ENCODE measurements at regions not wholly inside any gene's neighbourhood (a gene's known extent, or its start where the extent isn't known, plus 50 kb on each side); places are given as distances from the start of the nearest gene placed in this dataset.

GRCh38 chr3:34742151-34742550 lies 897.2 kb upstream of the ARPP21 start:
- no peak for TF ChIP-seq CTCF (conservative IDR thresholded peaks at IDR 0.05; ENCODE audit: low read length)
- DNase-seq (ENCODE audit: low read depth): no peak

DNA sequence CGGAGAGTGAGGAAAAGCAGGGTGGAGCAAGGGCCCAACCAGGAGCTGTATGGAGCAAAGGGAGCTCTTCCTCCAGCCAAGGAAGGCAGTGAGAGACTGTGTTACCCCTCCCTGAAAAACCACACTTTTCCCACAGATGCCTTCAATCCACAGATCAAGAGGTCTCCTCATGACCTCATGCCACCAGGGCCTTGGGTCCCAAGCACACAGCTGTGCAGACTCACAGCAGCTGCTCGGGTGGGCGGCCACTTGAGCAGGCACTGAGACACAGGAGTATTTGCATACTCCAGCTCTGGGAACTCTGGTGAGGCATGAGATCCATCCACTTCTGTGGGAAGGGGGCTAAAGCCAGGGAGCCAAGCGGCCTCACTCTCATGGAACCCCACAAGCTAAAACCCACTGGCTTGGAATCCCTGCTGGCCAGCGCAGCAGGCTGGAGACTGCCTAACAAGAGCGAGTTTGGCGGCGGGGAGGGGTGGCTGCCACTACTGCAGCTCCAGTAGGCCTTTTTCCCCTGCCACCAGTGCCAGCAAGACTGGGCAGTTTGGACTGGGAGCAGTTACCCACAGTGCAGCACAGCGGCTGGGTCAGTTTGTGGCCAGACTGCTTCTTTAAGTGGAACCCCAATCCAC lies 880.6 kb upstream of the ARPP21 start:
- H3K4me3 ChIP-seq (ENCODE audit: low read length): no peak overlapping the region
- no peak for TF ChIP-seq CTCF (conservative IDR thresholded peaks at IDR 0.05; ENCODE audit: low read length)
- DNase-seq (ENCODE audit: low read depth): no peak

More at GRCh38 chr3:34742151-34742550, 897.2 kb upstream of the ARPP21 start:
- H3K4me3 ChIP-seq (ENCODE audit: low read length): no peak overlapping the region

DNA sequence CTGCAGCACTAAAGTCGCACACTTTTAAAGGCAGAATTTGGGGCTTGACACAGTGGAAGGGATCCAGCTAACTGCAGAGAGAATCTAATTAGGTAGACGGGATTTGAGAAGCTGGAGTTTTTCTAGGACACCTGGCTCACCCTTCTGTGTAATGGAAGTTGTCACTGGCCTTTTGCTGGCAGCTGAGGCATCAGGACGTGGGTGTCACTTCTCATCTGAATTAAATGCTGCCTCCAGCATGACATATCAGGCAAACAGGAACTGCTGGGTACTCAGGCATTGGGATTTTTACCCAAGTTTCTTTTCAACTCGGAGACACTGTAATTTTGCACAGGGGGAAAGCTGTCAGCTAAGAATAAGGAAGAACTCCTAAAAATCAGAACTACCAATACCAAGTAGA lies 861.9 kb upstream of the ARPP21 start:
- no peak for TF ChIP-seq CTCF (conservative IDR thresholded peaks at IDR 0.05; ENCODE audit: low read length)
- no peak overlapping the region for H3K4me3 ChIP-seq (ENCODE audit: low read length)
- DNase-seq (ENCODE audit: low read depth): no peak

DNA sequence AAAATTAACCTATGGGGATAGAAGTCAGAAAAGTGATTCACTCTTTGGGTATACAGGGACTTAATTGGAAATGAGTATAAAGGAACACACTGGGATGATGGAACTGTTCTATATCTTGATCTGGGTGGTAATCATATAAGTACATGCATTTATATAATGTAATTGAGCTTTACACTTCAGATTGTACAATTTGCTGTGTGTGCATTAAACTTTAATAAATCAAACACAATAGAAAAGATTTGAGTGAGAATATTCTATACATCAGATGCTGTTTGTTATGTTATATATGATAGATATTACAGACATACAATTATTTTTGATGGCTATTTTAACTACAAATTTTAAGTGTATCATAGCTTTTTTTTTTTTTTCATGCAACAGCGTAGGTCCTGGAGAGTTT lies 860.2 kb upstream of the ARPP21 start:
- no peak for DNase-seq (ENCODE audit: low read depth)
- no peak for TF ChIP-seq CTCF (conservative IDR thresholded peaks at IDR 0.05; ENCODE audit: low read length)
- no peak overlapping the region for H3K4me3 ChIP-seq (ENCODE audit: low read length)

DNA sequence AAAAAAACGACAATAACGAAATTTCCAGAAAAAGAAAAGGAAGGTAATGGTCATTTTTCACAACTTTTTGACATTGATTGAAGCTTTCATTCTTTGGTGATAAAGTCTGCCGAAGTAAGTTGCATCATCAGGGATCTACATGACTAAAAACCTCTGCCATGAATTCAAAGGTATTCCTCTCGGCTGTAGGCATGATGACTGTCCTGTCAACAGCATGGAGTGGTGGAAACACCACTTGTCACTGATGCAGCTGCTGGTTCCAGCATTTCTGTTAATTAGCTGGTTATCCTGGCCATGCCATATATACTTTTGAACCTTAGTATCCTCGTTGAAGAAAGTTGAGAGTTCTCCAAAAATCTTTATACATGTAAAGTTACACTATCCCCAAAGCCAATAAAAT lies 859.0 kb upstream of the ARPP21 start:
- DNase-seq (ENCODE audit: low read depth): no peak
- H3K4me3 ChIP-seq (ENCODE audit: low read length): no peak overlapping the region
- TF ChIP-seq CTCF (conservative IDR thresholded peaks at IDR 0.05; ENCODE audit: low read length): no peak

- H3K4me3 ChIP-seq (ENCODE audit: low read length): no peak overlapping the region
- DNase-seq (ENCODE audit: low read depth): peak; percentile 3
These were observed 858.4 kb upstream of the ARPP21 start for GRCh38 chr3:34780973-34781372.

More at GRCh38 chr3:34780973-34781372, 858.4 kb upstream of the ARPP21 start:
- TF ChIP-seq CTCF (conservative IDR thresholded peaks at IDR 0.05; ENCODE audit: low read length): no peak

Data from AG10803 (cell line).